ENCODE measurements at regions not wholly inside any gene's neighbourhood (a gene's known extent, or its start where the extent isn't known, plus 50 kb on each side); places are given as distances from the start of the nearest gene placed in this dataset.

- TF ChIP-seq, protein P1, sequence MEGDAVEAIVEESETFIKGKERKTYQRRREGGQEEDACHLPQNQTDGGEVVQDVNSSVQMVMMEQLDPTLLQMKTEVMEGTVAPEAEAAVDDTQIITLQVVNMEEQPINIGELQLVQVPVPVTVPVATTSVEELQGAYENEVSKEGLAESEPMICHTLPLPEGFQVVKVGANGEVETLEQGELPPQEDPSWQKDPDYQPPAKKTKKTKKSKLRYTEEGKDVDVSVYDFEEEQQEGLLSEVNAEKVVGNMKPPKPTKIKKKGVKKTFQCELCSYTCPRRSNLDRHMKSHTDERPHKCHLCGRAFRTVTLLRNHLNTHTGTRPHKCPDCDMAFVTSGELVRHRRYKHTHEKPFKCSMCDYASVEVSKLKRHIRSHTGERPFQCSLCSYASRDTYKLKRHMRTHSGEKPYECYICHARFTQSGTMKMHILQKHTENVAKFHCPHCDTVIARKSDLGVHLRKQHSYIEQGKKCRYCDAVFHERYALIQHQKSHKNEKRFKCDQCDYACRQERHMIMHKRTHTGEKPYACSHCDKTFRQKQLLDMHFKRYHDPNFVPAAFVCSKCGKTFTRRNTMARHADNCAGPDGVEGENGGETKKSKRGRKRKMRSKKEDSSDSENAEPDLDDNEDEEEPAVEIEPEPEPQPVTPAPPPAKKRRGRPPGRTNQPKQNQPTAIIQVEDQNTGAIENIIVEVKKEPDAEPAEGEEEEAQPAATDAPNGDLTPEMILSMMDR (IDR thresholded peaks at IDR 0.05; ENCODE audit: low read depth, low read length): no peak
- TF ChIP-seq EZH2phosphoT487 (IDR thresholded peaks at IDR 0.05; ENCODE audit: low read depth): no peak
These were observed 121.1 kb downstream of the HDGFL1 start for GRCh38 chr6:22690446-22690845.

Measured in OCI-LY3 (cell line).